Common myeloid progenitor, CD34-positive (primary cell): ENCODE measurements at regions not wholly inside any gene's neighbourhood (a gene's known extent, or its start where the extent isn't known, plus 50 kb on each side); places are given as distances from the start of the nearest gene placed in this dataset.
A peak's percentile ranks its signal among the peaks of the same experiment; 100 is the strongest.

ENCODE experiments used
- CTCF ChIA-PET: fragments of 350-600 bp; sonication (Branson Sonifier 250); formaldehyde crosslinking; loops from one replicate; lab custom pipeline; 2021; ENCODE audit warnings: antibody characterized with exemption; lab: Charles Lee
- POLR2A ChIA-PET: fragments of 350-600 bp; sonication (Branson Sonifier 250); formaldehyde crosslinking; loops from one replicate; lab custom pipeline; 2021; ENCODE audit warnings: antibody characterized with exemption; lab: Charles Lee
- DNase-seq, 3 donors: peaks; one replicate each; pipeline versions ENCODE4 v3.0.0 to v3.0.0-alpha.2; 2013
- H3K27ac ChIP-seq, 2 experiments: 1 replicate in 1 of 2; 2 replicates in 1 of 2; pipeline ENCODE4 v1.7.0; 2013; ENCODE audit warnings: inconsistent platforms in 2 of 2, low read length in 2 of 2, mild to moderate bottlenecking in 2 of 2, low read depth in 1 of 2, moderate library complexity in 1 of 2; ENCODE audit not compliant: severe bottlenecking in 2 of 2, insufficient read depth in 1 of 2, poor library complexity in 1 of 2
- H3K27me3 ChIP-seq, 5 experiments: replicated peaks in 2 of 5; 1 replicate in 3 of 5; 2 replicates in 2 of 5; pipeline versions ENCODE4 v1.6.1 to v1.7.0; 2013; ENCODE audit warnings: low read length in 4 of 5, mild to moderate bottlenecking in 2 of 5, moderate library complexity in 2 of 5, inconsistent platforms in 1 of 5; ENCODE audit not compliant: insufficient read depth in 5 of 5, control insufficient read depth in 4 of 5
- H3K36me3 ChIP-seq, 4 experiments: 1 replicate in 2 of 4; 2 replicates in 2 of 4; pipeline versions ENCODE4 v1.6.1 to v1.7.0; 2013; ENCODE audit warnings: low read length in 3 of 4, control low read depth in 1 of 4, mild to moderate bottlenecking in 1 of 4; ENCODE audit not compliant: control insufficient read depth in 4 of 4, insufficient read depth in 4 of 4
- H3K4me1 ChIP-seq, 4 experiments: 1 replicate in 3 of 4; 2 replicates in 1 of 4; pipeline versions ENCODE4 v1.6.1 to v1.7.1; 2013; ENCODE audit warnings: low read length in 3 of 4, mild to moderate bottlenecking in 3 of 4, control low read depth in 1 of 4, inconsistent platforms in 1 of 4, moderate library complexity in 1 of 4; ENCODE audit not compliant: control insufficient read depth in 4 of 4, insufficient read depth in 4 of 4; ENCODE audit errors: control extremely low read depth in 1 of 4
- H3K4me3 ChIP-seq, 7 experiments: 1 replicate in 4 of 7; 2 replicates in 3 of 7; pipeline versions ENCODE4 v1.5.1 to v1.7.0; 2013; ENCODE audit warnings: mild to moderate bottlenecking in 7 of 7, low read length in 6 of 7, moderate library complexity in 6 of 7, inconsistent platforms in 2 of 7, low read depth in 2 of 7, control low read depth in 1 of 7; ENCODE audit not compliant: insufficient read depth in 4 of 7, control insufficient read depth in 1 of 7; ENCODE audit errors: extremely low read depth in 1 of 7
- H3K9me3 ChIP-seq, 5 experiments: 1 replicate in 4 of 5; 2 replicates in 1 of 5; pipeline versions ENCODE4 v1.6.1 to v1.7.1; 2013; ENCODE audit warnings: low read length in 4 of 5, mild to moderate bottlenecking in 2 of 5, inconsistent platforms in 1 of 5, low read depth in 1 of 5, moderate library complexity in 1 of 5; ENCODE audit not compliant: control insufficient read depth in 4 of 5, insufficient read depth in 2 of 5; ENCODE audit errors: control extremely low read depth in 1 of 5
- WGBS: methylation state at CpG from one replicate; pipeline ENCODE4 v1.1.5; 2013; ENCODE audit not compliant: insufficient coverage; 5-methylcytosine and 5-hydroxymethylcytosine counted together

- no peaks in the 10 kb centered on the region for H3K9me3 ChIP-seq
- 53% methylated on average over 2 of the region's 3 CpGs for WGBS
- CTCF ChIA-PET, result interaction anchor here (1.3 kb wide), 1 partner anchor 548 kb away, joined by 3 read pairs; no protein-coding TSS in a partner anchor
- H3K27me3 ChIP-seq, result peaks cover 0 to 11% (median 3%) of the 10 kb centered on the region in 5 experiments
- no peak overlapping the region for H3K27ac ChIP-seq
- DNase-seq, result peak; percentile 14 to 39 (median 23)
- no peaks in the 10 kb centered on the region for H3K36me3 ChIP-seq
- H3K4me3 ChIP-seq, result no peak overlapping the region
- H3K4me1 ChIP-seq, result no peaks in the 10 kb centered on the region
- POLR2A ChIA-PET, result no interaction called here
Measured at GRCh38 chr19:31676271-31677004, 327.2 kb upstream of the TSHZ3 start.

GRCh38 chr19:31678421-31678820 is 329.2 kb upstream of the TSHZ3 start:
- H3K27me3 ChIP-seq, result peaks cover 0 to 12% (median 3%) of the 10 kb centered on the region in 5 experiments
- H3K9me3 ChIP-seq, result no peaks in the 10 kb centered on the region
- CTCF ChIA-PET, result interaction anchor here (1.3 to 1.7 kb wide), 2 partner anchors 9 to 546 kb away, joined by 4 read pairs; no protein-coding TSS in a partner anchor
- H3K36me3 ChIP-seq, result no peaks in the 10 kb centered on the region
- POLR2A ChIA-PET, result no interaction called here
- H3K27ac ChIP-seq, result no peak overlapping the region
- no peaks in the 10 kb centered on the region for H3K4me1 ChIP-seq
- H3K4me3 ChIP-seq, result no peak overlapping the region
- WGBS, result 100% methylated on average over 2 of the region's 3 CpGs
- peak in 1 of 3 donors; percentile 4 for DNase-seq

DNA sequence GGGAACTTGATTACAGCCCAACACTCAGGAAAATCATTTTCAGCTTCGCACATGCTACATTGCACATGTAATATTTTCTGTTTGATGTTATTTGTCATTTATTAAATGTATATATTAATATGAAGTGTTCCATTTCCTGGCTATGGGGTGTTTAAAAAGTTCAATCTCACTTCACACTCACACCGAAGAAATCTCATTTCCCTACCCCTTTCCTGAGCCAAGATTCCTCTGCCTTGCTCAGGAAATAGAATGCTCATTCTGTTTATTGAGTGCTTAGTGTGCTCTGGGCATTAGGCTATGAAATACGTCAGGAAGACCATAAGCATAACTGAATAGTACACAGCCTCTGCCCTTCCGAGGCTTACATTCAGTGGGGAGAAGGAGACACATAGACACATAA is 331.9 kb upstream of the TSHZ3 start:
- peaks cover 0 to 4% (median 0%) of the 10 kb centered on the region in 5 experiments for H3K27me3 ChIP-seq
- peaks cover 0 to 1% (median 0%) of the 10 kb centered on the region in 5 experiments for H3K9me3 ChIP-seq
- no peak overlapping the region for H3K27ac ChIP-seq
- WGBS, result 83% methylated on average over 1 of the region's 4 CpGs
- ChIA-PET CTCF (no interaction called here), POLR2A (no interaction called here)
- no peak for DNase-seq
- H3K4me1 ChIP-seq, result no peaks in the 10 kb centered on the region
- no peaks in the 10 kb centered on the region for H3K36me3 ChIP-seq
- no peak overlapping the region for H3K4me3 ChIP-seq

DNA sequence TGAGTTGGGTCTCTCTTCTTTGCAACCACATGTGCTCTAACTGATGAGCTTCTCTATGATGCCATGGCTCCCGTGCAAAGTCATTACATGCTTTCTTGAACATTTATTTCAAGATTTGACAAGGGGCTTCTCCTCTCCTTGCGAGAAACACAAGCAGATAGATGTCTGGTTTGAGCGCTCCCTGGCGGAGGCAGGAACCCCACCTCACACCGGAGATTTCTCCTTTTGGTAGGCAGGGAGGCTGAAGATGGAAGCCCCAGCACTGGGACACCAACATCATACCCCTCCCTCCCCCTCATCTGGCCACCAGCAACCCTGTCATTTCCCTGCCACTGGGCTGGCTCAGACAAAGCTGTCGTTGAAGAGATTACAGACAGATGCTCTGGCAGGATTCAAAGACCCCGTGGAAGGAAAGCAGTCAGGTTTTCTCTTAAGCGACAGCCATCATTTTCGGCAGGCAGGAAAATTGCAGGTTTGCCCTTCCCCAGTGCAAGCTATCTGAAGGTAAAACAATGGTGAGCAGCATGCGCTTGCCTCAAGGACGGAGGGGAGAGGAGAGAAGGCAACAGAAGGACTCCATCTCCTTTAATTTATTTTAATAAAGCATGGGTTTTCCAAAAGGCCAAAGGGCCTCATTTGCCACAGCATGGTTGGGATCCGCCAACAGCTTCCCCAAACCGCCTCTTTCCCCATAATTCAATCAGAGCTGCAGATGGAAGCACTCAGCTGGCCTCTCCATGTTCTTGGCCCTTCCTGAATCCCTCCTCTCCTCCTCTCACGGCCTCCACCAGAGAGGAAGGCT is 344.1 kb upstream of the TSHZ3 start:
- 89% methylated on average over 13 of the region's 14 CpGs for whole genome bisulfite sequencing
- Histone ChIP-seq H3K27me3 (no peaks in the 10 kb centered on the region), H3K9me3 (peaks cover 0 to 6% (median 0%) of the 10 kb centered on the region in 5 experiments), H3K36me3 (no peaks in the 10 kb centered on the region), H3K4me3 (no peak overlapping the region), H3K4me1 (no peaks in the 10 kb centered on the region), H3K27ac (no peak overlapping the region)
- DNase-seq, result no peak
- POLR2A ChIA-PET, result no interaction called here
- CTCF ChIA-PET, result no interaction called here

DNA sequence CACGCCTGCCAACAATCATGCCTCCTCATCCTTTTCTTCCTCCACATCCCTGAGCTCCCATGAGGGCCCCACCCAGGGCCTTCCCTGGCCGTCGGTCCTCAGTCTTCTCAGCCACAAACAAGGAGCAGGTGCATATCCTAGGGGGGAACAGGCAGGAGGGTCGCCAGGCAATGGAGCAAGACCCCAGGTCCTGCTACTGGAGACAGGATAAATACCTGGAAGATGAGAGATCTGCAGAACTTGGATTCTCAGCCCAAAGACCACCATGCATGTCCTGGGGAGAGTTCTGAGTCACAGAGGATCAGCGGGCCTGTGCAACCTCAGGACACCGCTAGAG is 344.7 kb upstream of the TSHZ3 start:
- ChIA-PET CTCF (no interaction called here), POLR2A (no interaction called here)
- Histone ChIP-seq H3K27me3 (no peaks in the 10 kb centered on the region), H3K36me3 (no peaks in the 10 kb centered on the region), H3K27ac (no peak overlapping the region), H3K9me3 (peaks cover 0 to 6% (median 0%) of the 10 kb centered on the region in 5 experiments), H3K4me1 (no peaks in the 10 kb centered on the region), H3K4me3 (no peak overlapping the region)
- no peak for DNase-seq
- 100% methylated on average over 2 of the region's 6 CpGs for WGBS

DNA sequence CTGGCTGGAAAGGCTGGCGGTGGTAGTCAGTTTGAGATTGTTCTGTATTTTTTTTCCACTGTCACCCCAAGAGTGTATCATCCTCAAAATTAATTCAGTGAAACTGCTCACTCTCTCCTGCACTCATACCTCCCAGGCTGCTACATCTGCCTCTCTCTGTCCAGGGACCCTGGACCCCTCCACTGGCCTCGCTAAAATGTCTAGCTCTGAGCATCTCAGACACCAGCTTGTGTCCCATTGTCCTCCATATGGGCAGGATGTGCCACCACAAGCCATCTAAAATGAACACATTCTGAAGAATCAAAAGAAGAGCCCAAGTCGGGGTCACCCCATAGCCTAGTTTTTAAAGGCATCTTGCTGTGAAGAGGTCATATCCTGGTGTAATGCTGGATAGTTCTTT is 345.5 kb upstream of the TSHZ3 start:
- H3K36me3 ChIP-seq, result no peaks in the 10 kb centered on the region
- no peaks in the 10 kb centered on the region for H3K27me3 ChIP-seq
- ChIA-PET POLR2A (no interaction called here), CTCF (no interaction called here)
- H3K9me3 ChIP-seq, result peaks cover 0 to 3% (median 0%) of the 10 kb centered on the region in 5 experiments
- no peak overlapping the region for H3K27ac ChIP-seq
- no peak for DNase-seq
- H3K4me3 ChIP-seq, result no peak overlapping the region
- WGBS, result 100% methylated on average over 1 of the region's 3 CpGs
- H3K4me1 ChIP-seq, result no peaks in the 10 kb centered on the region

DNA sequence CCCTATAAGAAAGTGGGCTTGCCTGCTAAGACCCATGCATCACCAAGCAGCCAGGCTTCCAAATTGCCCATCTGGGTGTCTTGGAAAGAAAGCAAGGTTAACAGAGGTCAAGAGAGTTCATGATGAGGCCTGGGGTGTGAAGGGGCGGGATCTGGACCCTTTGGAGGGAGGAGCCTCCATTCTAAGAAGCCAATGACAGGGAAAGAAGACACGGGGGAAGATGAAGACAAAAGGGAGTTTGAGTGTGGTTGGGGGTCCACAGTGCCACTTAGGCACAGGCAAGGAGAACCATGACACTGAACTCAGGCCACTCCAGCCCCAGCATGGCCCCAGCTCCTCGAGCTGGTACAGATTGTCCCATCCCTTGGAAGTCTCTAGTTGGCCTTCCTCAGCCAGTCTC is 350.2 kb upstream of the TSHZ3 start:
- Histone ChIP-seq H3K9me3 (peaks cover 0 to 6% (median 3%) of the 10 kb centered on the region in 5 experiments), H3K4me1 (no peaks in the 10 kb centered on the region), H3K36me3 (no peaks in the 10 kb centered on the region), H3K27me3 (no peaks in the 10 kb centered on the region), H3K4me3 (no peak overlapping the region), H3K27ac (no peak overlapping the region)
- WGBS, result 85% methylated on average over 3 of the region's 3 CpGs
- DNase-seq, result no peak
- CTCF ChIA-PET, result no interaction called here
- POLR2A ChIA-PET, result no interaction called here
